ENCODE measurements at regions not wholly inside any gene's neighbourhood (a gene's known extent, or its start where the extent isn't known, plus 50 kb on each side); places are given as distances from the start of the nearest gene placed in this dataset.

DNA sequence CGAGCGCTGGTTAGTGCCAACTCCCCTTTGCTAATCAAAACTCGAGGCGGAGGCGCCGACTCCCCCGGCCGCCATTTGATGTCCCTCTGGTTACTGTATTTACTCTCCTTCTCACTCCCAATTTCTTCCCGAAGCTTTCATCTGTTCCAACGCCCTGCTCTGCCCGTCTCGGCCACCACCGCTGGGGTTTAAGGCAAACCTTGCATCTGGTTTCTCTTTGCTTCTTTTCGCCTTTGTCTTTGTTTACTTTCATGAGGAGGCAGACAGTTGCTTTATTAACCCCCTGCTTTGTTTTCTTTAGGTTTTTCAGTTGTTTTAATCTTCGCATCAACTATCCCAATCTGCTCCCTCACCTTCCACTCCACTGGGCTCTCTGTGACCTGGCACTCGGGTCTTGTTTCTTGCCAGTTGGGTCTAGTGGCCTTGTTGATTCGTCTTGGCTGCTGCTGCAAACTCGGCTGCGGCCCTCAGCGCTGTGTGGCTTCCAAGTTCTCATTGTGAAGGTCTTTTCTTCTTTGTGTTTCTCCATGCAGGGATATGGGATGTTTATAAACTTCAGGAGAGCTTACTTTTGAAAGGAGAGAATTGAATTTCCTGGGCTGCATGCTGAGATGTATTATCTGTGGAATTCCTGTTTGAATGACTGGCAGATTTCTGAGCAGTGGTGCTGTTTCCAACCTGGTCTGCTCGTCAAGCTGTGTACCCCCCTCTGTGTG lies 155.1 kb downstream of the CDC5L start:
- no peak for DNase-seq (ENCODE audit: low read depth, low spot score)
- TF ChIP-seq, protein P1, sequence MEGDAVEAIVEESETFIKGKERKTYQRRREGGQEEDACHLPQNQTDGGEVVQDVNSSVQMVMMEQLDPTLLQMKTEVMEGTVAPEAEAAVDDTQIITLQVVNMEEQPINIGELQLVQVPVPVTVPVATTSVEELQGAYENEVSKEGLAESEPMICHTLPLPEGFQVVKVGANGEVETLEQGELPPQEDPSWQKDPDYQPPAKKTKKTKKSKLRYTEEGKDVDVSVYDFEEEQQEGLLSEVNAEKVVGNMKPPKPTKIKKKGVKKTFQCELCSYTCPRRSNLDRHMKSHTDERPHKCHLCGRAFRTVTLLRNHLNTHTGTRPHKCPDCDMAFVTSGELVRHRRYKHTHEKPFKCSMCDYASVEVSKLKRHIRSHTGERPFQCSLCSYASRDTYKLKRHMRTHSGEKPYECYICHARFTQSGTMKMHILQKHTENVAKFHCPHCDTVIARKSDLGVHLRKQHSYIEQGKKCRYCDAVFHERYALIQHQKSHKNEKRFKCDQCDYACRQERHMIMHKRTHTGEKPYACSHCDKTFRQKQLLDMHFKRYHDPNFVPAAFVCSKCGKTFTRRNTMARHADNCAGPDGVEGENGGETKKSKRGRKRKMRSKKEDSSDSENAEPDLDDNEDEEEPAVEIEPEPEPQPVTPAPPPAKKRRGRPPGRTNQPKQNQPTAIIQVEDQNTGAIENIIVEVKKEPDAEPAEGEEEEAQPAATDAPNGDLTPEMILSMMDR (IDR thresholded peaks at IDR 0.05; ENCODE audit: insufficient read depth, low read length, missing control alignments), result no peak
- ChIA-PET POLR2A (no interaction called here), CTCF (interaction anchor here (1.1 to 1.8 kb wide), 4 partner anchors 8 to 67 kb away, joined by 3 to 5 read pairs (median 4); no protein-coding TSS in a partner anchor)
- H3K4me3 ChIP-seq (ENCODE audit: low read depth, low read length), result peak overlapping the region; percentile 15; the same call in 1 of the 2 replicates

GRCh38 chr6:44543664-44544063 lies 156.2 kb downstream of the CDC5L start:
- ChIA-PET CTCF (interaction anchor here (1.4 to 1.7 kb wide), 2 partner anchors 9 to 68 kb away, joined by 4 to 5 read pairs; no protein-coding TSS in a partner anchor), POLR2A (no interaction called here)
- H3K4me3 ChIP-seq (ENCODE audit: low read depth, low read length), result no peak overlapping the region
- no peak for DNase-seq (ENCODE audit: low read depth, low spot score)
- TF ChIP-seq, protein P1 (IDR thresholded peaks at IDR 0.05; ENCODE audit: insufficient read depth, low read length, missing control alignments), result no peak

- POLR2A ChIA-PET, result no interaction called here
- TF ChIP-seq, protein P1 (IDR thresholded peaks at IDR 0.05; ENCODE audit: insufficient read depth, low read length, missing control alignments), result no peak
- DNase-seq (ENCODE audit: low read depth, low spot score), result no peak
- CTCF ChIA-PET, result interaction anchor here (0.6 kb wide), 1 partner anchor 67 kb away, joined by 3 read pairs; no protein-coding TSS in a partner anchor
- no peak overlapping the region for H3K4me3 ChIP-seq (ENCODE audit: low read depth, low read length)
Measured at GRCh38 chr6:44545224-44545623, 157.7 kb downstream of the CDC5L start.

- TF ChIP-seq, protein P1 (IDR thresholded peaks at IDR 0.05; ENCODE audit: insufficient read depth, low read length, missing control alignments), result no peak
- POLR2A ChIA-PET, result no interaction called here
- CTCF ChIA-PET, result no interaction called here
- H3K4me3 ChIP-seq (ENCODE audit: low read depth, low read length), result no peak overlapping the region
- DNase-seq (ENCODE audit: low read depth, low spot score), result no peak
Measured at GRCh38 chr6:44548319-44548718, 160.8 kb downstream of the CDC5L start.

DNA sequence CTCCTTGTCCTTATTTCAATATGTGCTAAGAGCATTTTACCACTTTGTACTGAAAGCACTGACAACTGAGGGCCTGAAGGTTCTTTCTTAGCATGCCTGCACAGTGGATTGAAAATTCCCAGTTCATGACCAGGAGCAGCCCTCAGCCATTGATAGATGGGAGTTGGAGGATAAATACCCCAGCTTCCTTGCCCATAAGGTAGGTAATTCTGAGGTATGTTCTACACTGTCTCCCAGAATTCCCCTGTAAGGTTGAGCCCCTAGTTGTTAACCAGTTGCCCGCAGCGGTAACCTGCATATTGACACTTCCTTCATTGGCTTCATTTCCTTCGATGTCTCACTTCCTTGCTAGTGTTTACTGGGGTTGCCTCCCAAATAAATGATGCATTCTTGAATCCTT lies 162.0 kb downstream of the CDC5L start:
- H3K4me3 ChIP-seq (ENCODE audit: low read depth, low read length), result no peak overlapping the region
- POLR2A ChIA-PET, result no interaction called here
- DNase-seq (ENCODE audit: low read depth, low spot score), result no peak
- CTCF ChIA-PET, result no interaction called here
- TF ChIP-seq, protein P1 (IDR thresholded peaks at IDR 0.05; ENCODE audit: insufficient read depth, low read length, missing control alignments), result no peak

DNA sequence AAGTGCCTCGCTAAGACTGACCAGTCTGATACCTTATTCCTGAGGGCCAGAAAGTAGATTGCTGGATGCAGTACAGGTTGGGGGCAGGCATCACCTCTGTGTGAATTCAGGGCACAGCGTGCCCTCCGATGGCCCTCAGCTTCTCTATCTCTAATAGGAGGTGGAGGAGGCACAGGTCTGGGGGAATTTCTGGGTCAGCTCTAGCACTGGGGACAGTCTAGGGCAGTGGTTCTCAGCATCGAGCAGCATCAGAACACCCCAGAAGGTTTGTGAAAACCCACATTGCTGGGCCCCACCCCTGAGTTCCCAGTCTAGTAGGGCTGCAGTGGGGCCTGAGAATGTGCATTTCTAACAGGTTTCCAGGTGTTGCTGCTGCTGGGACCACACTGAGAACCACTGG lies 166.7 kb downstream of the CDC5L start:
- H3K4me3 ChIP-seq (ENCODE audit: low read depth, low read length), result no peak overlapping the region
- ChIA-PET POLR2A (no interaction called here), CTCF (no interaction called here)
- no peak for DNase-seq (ENCODE audit: low read depth, low spot score)
- TF ChIP-seq, protein P1 (IDR thresholded peaks at IDR 0.05; ENCODE audit: insufficient read depth, low read length, missing control alignments), result no peak

Data from AG04449 (cell line).